CD4-positive, alpha-beta T cell (primary cell): ENCODE measurements at regions not wholly inside any gene's neighbourhood (a gene's known extent, or its start where the extent isn't known, plus 50 kb on each side); places are given as distances from the start of the nearest gene placed in this dataset.

Experiments
- ATAC-seq: fragments of 200-7000 bp; cut with Tn5 transposase; one replicate; pipeline ENCODE4 v1.10.0; 2022; ENCODE audit warnings: mild to moderate bottlenecking; ENCODE audit not compliant: poor library complexity
- CTCF ChIA-PET: fragments of 350-600 bp; sonication (Branson Sonifier 250); formaldehyde crosslinking; loops from one replicate; lab custom pipeline; 2021; ENCODE audit warnings: antibody characterized with exemption, inconsistent platforms; lab: Charles Lee
- POLR2A ChIA-PET: fragments of 350-600 bp; sonication (Branson Sonifier 250); formaldehyde crosslinking; loops from one replicate; lab custom pipeline; 2021; ENCODE audit warnings: antibody characterized with exemption, inconsistent platforms; lab: Charles Lee
- DNase-seq, 14 experiments: peaks; one replicate each; pipeline ENCODE4 v3.0.0-alpha.2; 2013 to 2020; ENCODE audit warnings: mixed read lengths in 2 of 14
- H3K27ac ChIP-seq, 2 donors: one replicate each; pipeline versions ENCODE4 v1.5.1 to v1.7.0; 2013; ENCODE audit warnings: low read length in 2 of 2, low read depth in 1 of 2, mild to moderate bottlenecking in 1 of 2
- H3K27me3 ChIP-seq, 2 experiments: 1 replicate in 1 of 2; 2 replicates in 1 of 2; pipeline versions ENCODE4 v1.6.1 to v1.7.0; 2013; ENCODE audit warnings: low read length in 2 of 2, control low read depth in 1 of 2, mild to moderate bottlenecking in 1 of 2, moderate library complexity in 1 of 2; ENCODE audit not compliant: insufficient read depth in 2 of 2, control insufficient read depth in 1 of 2
- H3K36me3 ChIP-seq: one replicate; pipeline ENCODE4 v1.6.1; 2013; ENCODE audit warnings: low read length, control low read depth; ENCODE audit not compliant: insufficient read depth
- H3K4me1 ChIP-seq: one replicate; pipeline ENCODE4 v1.6.1; 2013; ENCODE audit warnings: low read length, control low read depth; ENCODE audit not compliant: insufficient read depth
- H3K4me3 ChIP-seq: one replicate; pipeline ENCODE4 v1.5.1; 2013; ENCODE audit warnings: mild to moderate bottlenecking, low read length, moderate library complexity
- H3K9me3 ChIP-seq, 2 experiments: 1 replicate in 1 of 2; 2 replicates in 1 of 2; pipeline versions ENCODE4 v1.6.1 to v1.7.0; 2013; ENCODE audit warnings: low read length in 2 of 2, mild to moderate bottlenecking in 2 of 2, control low read depth in 1 of 2, moderate library complexity in 1 of 2; ENCODE audit not compliant: control insufficient read depth in 1 of 2, insufficient read depth in 1 of 2
- H3K27ac Mint-ChIP-seq: one replicate; pipeline ENCODE4 v1.8.0; 2020; ENCODE audit warnings: mixed read lengths
- H3K27me3 Mint-ChIP-seq: one replicate; pipeline ENCODE4 v1.8.0; 2021; ENCODE audit warnings: mixed read lengths
- H3K36me3 Mint-ChIP-seq: one replicate; pipeline ENCODE4 v1.8.0; 2021; ENCODE audit warnings: low read depth, mixed read lengths
- H3K4me1 Mint-ChIP-seq: one replicate; pipeline ENCODE4 v1.8.0; 2021; ENCODE audit warnings: low read depth, mixed read lengths
- H3K4me3 Mint-ChIP-seq: one replicate; pipeline ENCODE4 v1.8.0; 2020; ENCODE audit warnings: mild to moderate bottlenecking, mixed read lengths
- H3K9me3 Mint-ChIP-seq: one replicate; pipeline ENCODE4 v1.8.0; 2020; ENCODE audit warnings: mixed read lengths
- CTCF ChIP-seq: fragments of 200-600 bp; IDR thresholded peaks from one replicate; pipeline ENCODE4 v1.8.0; 2022; ENCODE audit warnings: antibody characterized with exemption, mild to moderate bottlenecking
- intact Hi-C, 2 experiments: fragments of 100-400 bp; cut with DNase I in 1 of 2; cut with micrococcal nuclease in 1 of 2; formaldehyde crosslinking; loops; one replicate each; pipeline versions ENCODE4 v1.15.1 to v1.9.0; 2023 to 2025; cut with DNase I, micrococcal nuclease

- POLR2A ChIA-PET, result no interaction called here
- DNase-seq, result no peak
- H3K27ac Mint-ChIP-seq, result no peak overlapping the region
Observed at GRCh38 chr3:81364411-81364810, 397.0 kb downstream of the GBE1 start.

GRCh38 chr3:81363816-81364215, 397.6 kb downstream of the GBE1 start:
- no peak for TF ChIP-seq CTCF
- Histone ChIP-seq H3K4me1 (no peaks in the 10 kb centered on the region), H3K27me3 (no peaks in the 10 kb centered on the region), H3K9me3 (no peaks in the 10 kb centered on the region), H3K36me3 (no peaks in the 10 kb centered on the region), H3K27ac (no peak overlapping the region), H3K4me3 (no peak overlapping the region)
- no peak overlapping the region for H3K27ac Mint-ChIP-seq
- CTCF ChIA-PET, result no interaction called here
- no peaks in the 10 kb centered on the region for H3K36me3 Mint-ChIP-seq
- H3K4me1 Mint-ChIP-seq, result no peaks in the 10 kb centered on the region
- DNase-seq, result no peak
- intact Hi-C loops, result no loop called here
- no peak for ATAC-seq
- H3K9me3 Mint-ChIP-seq, result peaks cover 8% of the 10 kb centered on the region
- no peak overlapping the region for H3K4me3 Mint-ChIP-seq
- POLR2A ChIA-PET, result no interaction called here
- H3K27me3 Mint-ChIP-seq, result no peaks in the 10 kb centered on the region

More at GRCh38 chr3:81364411-81364810, 397.0 kb downstream of the GBE1 start:
- intact Hi-C loops, result no loop called here
- H3K36me3 Mint-ChIP-seq, result no peaks in the 10 kb centered on the region
- H3K27me3 Mint-ChIP-seq, result no peaks in the 10 kb centered on the region
- no peaks in the 10 kb centered on the region for H3K36me3 ChIP-seq
- peaks cover 8% of the 10 kb centered on the region for H3K9me3 Mint-ChIP-seq
- no peak for TF ChIP-seq CTCF
- no peak for ATAC-seq
- H3K4me3 Mint-ChIP-seq, result no peak overlapping the region
- H3K4me1 Mint-ChIP-seq, result no peaks in the 10 kb centered on the region
- H3K9me3 ChIP-seq, result no peaks in the 10 kb centered on the region
- H3K27ac ChIP-seq, result no peak overlapping the region
- no peaks in the 10 kb centered on the region for H3K4me1 ChIP-seq
- CTCF ChIA-PET, result no interaction called here
- H3K4me3 ChIP-seq, result no peak overlapping the region
- H3K27me3 ChIP-seq, result no peaks in the 10 kb centered on the region

GRCh38 chr3:81354119-81354518, 407.3 kb downstream of the GBE1 start:
- DNase-seq (no peak), ATAC-seq (no peak)
- Mint-ChIP-seq H3K4me1 (no peaks in the 10 kb centered on the region), H3K27ac (no peak overlapping the region), H3K4me3 (no peak overlapping the region), H3K9me3 (no peaks in the 10 kb centered on the region), H3K36me3 (no peaks in the 10 kb centered on the region), H3K27me3 (no peaks in the 10 kb centered on the region)
- Histone ChIP-seq H3K4me3 (no peak overlapping the region), H3K27me3 (no peaks in the 10 kb centered on the region), H3K36me3 (no peaks in the 10 kb centered on the region), H3K9me3 (peaks cover 0 to 15% of the 10 kb centered on the region in 2 experiments), H3K27ac (no peak overlapping the region), H3K4me1 (no peaks in the 10 kb centered on the region)
- intact Hi-C loops, result no loop called here
- POLR2A ChIA-PET, result no interaction called here
- CTCF ChIA-PET, result no interaction called here
- TF ChIP-seq CTCF, result no peak
